AG04449 (cell line): ENCODE measurements at regions not wholly inside any gene's neighbourhood (a gene's known extent, or its start where the extent isn't known, plus 50 kb on each side); places are given as distances from the start of the nearest gene placed in this dataset.

Experiments used
- CTCF ChIA-PET: fragments of 350-600 bp; formaldehyde crosslinking; extraction: SDS; loops from one replicate; lab custom pipeline; 2021; ENCODE audit warnings: antibody characterized with exemption; lab: Yijun Ruan, JAX
- POLR2A ChIA-PET: fragments of 400-600, 350-600 bp; formaldehyde crosslinking; extraction: SDS; loops from one replicate; lab custom pipeline; 2020; ENCODE audit warnings: antibody characterized with exemption, inconsistent platforms; lab: Yijun Ruan, JAX
- DNase-seq: peaks from one replicate; pipeline ENCODE4 v3.0.0-alpha.2; 2010; ENCODE audit warnings: low read depth, low spot score
- H3K4me3 ChIP-seq: 2 replicates; pipeline ENCODE4 v1.5.1; 2011; ENCODE audit warnings: low read depth, mild to moderate bottlenecking, control low read depth, low read length
- TF ChIP-seq, protein P1 (sequence below): IDR thresholded peaks from one replicate; pipeline ENCODE4 v1.5.1; 2011; ENCODE audit warnings: mild to moderate bottlenecking, moderate library complexity, low read length, control low read depth, inconsistent platforms; ENCODE audit not compliant: insufficient read depth; ENCODE audit errors: missing control alignments

DNA sequence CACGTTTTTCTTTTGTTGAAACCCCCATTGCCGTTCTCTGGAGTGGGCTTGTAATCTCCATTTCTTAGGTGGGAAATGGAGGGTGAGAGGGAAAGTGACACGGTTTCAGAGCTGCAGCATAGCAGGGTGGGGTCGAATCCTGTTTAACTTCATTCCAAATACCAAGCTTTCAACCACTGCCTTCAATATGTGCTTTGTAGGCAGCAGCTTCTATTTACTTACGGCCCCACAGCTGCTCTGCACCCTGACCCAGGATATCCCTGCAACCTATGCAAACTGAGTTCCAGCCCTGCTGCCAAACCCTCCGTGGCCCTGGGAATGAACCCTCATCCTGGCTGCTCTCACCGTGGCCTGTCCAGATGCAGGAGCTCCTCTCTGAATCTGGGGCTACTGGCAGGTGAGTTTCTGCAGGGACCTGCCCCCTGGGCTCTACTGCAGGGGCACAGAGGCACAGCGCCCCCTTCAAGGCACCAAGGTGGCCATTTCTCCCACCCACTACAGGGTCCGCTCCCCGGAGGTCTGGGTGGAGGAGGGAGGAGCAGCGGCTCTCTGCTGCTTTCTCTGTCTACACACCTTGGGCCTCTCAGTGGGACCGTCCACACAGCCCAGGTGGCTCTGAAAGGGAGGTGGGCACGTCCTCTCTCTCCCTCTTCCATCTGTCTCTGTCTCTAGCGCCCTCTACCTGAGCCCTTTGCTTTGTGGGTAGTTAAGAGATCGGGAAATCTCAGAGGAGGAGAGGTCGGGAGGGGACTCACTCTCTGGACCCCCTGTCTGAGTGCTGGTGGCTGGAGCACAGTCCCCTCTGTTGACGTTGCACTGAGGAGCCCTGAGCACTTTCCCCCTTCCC is 279.1 kb downstream of the BRD1 start:
- ChIA-PET POLR2A (no interaction called here), CTCF (no interaction called here)
- no peak for DNase-seq
- TF ChIP-seq, protein P1, sequence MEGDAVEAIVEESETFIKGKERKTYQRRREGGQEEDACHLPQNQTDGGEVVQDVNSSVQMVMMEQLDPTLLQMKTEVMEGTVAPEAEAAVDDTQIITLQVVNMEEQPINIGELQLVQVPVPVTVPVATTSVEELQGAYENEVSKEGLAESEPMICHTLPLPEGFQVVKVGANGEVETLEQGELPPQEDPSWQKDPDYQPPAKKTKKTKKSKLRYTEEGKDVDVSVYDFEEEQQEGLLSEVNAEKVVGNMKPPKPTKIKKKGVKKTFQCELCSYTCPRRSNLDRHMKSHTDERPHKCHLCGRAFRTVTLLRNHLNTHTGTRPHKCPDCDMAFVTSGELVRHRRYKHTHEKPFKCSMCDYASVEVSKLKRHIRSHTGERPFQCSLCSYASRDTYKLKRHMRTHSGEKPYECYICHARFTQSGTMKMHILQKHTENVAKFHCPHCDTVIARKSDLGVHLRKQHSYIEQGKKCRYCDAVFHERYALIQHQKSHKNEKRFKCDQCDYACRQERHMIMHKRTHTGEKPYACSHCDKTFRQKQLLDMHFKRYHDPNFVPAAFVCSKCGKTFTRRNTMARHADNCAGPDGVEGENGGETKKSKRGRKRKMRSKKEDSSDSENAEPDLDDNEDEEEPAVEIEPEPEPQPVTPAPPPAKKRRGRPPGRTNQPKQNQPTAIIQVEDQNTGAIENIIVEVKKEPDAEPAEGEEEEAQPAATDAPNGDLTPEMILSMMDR = no peak
- no peak overlapping the region for H3K4me3 ChIP-seq

DNA sequence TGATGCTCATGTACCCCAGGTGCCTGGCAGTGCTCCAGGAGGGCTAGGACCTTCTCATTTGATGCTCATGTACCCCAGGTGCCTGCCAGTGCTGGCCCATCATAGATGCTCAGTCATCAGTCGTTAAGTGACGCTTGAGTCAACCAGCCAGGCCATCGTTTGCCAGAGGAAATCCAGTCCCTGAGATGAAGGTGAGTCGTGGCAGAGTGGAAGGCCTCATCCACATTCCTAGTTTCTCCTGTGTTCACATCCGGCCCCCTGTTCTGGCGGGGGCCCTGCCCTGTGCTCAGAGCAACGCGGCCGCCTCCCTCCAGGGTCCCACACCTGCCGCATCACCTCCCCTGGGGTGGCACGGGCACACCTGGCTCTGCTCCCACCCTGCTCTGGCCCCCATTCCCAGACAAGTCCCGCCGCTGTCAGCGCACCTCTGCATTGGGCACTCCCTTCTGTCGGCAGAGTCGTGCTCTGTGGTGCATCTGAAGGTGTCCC is 279.9 kb downstream of the BRD1 start:
- TF ChIP-seq, protein P1 = no peak
- no peak for DNase-seq
- POLR2A ChIA-PET = no interaction called here
- CTCF ChIA-PET = no interaction called here
- H3K4me3 ChIP-seq = no peak overlapping the region

DNA sequence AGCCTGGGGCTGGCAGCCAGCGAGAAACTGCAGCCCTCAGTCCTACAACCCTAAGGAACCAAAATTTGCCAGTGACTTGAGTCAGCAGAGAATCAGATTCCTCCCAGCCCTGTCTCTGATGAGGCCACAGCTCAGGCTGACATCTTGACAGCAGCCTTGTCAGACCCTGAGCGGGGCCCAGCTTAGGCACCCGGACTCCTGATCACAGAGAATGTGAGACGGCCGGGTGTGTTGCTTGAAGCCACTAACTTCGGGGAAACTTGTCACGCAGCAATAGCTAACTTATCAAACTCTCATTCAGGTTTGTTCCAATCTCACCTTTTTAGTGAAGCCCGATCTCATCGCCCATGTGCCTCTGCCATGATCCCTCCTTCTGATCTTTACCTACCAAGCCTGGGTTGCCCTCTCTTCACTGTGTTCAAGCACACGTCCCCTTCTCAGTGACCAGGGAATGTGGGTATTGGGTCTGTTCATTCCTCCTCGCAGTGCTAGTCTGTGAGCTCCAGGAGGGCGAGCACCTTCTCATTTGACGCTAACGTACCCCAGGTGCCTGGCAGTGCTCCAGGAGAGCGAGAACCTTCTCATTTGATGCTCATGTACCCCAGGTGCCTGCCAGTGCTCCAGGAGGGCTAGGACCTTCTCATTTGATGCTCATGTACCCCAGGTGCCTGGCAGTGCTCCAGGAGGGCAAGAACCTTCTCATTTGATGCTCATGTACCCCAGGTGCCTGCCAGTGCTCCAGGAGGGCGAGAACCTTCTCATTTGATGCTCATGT is 280.7 kb downstream of the BRD1 start:
- DNase-seq = no peak
- ChIA-PET POLR2A (no interaction called here), CTCF (no interaction called here)
- TF ChIP-seq, protein P1 = no peak
- no peak overlapping the region for H3K4me3 ChIP-seq

DNA sequence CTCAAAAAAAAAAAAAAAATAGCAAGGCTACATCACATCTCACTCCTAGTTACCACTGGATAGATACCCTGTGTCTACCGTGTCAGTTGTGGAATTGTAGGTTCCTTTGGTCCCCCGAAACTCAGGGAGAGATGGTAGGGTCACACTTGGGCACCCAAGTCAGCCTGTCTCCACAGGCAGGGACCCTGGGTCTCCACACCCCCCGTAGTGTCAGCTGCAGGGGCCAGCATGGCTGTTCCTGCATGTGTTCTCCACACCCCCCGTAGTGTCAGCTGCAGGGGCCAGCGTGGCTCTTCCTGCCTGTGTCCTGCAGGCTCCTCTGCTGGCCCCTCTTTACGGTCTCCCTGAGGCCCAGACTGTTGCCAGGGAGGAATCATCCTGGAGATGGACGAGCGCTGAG is 282.1 kb downstream of the BRD1 start:
- no peak for DNase-seq
- H3K4me3 ChIP-seq = no peak overlapping the region
- TF ChIP-seq, protein P1 = no peak
- ChIA-PET CTCF (no interaction called here), POLR2A (no interaction called here)

DNA sequence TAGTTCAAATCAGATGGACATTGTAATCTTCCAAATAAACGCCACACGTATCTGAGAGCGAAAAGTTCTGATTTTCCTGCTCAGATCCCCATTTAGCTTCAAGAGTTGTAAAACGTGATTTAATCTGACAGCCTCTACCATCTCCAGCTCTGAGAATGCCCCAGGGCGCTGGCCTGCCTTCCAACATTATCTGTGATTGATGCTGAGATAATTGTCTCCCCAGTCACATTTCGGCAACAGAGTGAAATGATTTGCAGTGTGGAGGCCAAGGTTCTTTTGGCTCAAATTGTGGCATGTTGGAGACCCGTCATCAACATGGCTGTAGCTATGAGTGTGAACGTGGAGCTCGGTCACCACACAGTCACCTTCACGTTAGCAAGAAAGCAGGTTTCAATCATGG is 283.4 kb downstream of the BRD1 start:
- ChIA-PET CTCF (no interaction called here), POLR2A (no interaction called here)
- TF ChIP-seq, protein P1 = no peak
- no peak for DNase-seq
- H3K4me3 ChIP-seq = no peak overlapping the region

DNA sequence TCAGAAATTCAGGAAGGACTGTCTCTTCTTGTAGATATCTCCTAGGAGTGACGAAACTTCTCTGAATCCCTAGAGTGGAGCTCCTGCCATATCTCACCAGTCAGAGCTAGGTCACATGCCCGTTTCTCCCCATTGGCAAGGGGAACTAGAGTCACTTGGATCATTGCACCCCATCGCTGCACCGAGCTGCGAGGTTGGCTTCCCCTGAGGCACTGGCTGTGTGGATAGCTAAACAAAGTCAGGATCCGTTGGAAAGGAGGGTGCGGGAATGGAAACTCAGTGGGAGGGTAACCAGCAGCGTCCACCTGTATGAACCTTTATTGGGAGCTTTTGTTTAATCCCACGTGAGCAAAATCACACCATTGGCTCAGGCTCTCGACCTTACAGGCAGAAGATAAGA is 283.8 kb downstream of the BRD1 start:
- no peak overlapping the region for H3K4me3 ChIP-seq
- TF ChIP-seq, protein P1 = no peak
- DNase-seq = no peak
- ChIA-PET POLR2A (no interaction called here), CTCF (no interaction called here)
